H4 (cell line): ENCODE measurements at regions not wholly inside any gene's neighbourhood (a gene's known extent, or its start where the extent isn't known, plus 50 kb on each side); places are given as distances from the start of the nearest gene placed in this dataset.
A peak's percentile ranks its signal among the peaks of the same experiment; 100 is the strongest.
"Not testable (repeated sequence)": the region's sequence is repeated elsewhere in the genome, so short reads cannot be mapped to it uniquely, and the experiment has no call there.

ENCODE experiments used
- DNase-seq: peaks from one replicate; pipeline ENCODE4 v3.0.0-alpha.2; 2015; ENCODE audit warnings: low spot score

DNA sequence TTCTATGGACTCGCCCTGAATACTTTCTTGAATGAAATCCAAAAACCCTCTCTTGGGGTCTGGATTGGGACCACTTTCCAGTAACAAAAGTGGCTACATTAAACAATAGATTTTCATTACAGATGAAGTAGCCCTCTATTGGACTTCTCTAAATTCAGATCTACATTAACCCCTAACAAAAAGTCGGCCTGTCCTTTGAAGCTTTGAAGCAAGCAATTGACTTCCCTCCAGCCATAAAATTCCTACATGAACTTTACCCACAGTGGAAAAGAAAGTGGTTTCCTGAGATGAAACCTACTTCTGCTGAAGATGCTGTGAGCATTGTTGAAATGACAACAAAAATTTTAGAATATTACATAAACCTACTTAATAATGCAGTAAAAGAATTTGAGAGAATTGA lies 967.1 kb upstream of the ROBO1 start:
- DNase-seq: no peak

DNA sequence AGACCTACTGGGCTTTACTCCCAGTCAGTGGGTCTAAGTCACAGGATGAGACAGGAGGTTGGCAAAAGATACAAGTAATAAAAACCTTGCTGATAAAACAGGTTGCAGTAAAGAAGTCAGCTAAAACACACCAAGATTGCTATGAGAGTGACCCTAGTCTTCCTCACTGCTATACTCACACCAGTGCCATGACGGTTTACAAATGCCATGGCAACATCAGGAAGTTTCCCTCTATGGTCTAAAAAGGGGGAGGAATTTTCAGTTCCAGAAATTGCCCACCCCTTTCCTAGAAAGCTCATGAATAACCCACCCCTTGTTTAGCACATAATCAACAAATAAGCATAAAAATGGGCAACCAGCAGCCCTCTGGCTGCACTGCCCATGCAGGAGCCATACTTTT lies 966.7 kb upstream of the ROBO1 start:
- no peak for DNase-seq

DNA sequence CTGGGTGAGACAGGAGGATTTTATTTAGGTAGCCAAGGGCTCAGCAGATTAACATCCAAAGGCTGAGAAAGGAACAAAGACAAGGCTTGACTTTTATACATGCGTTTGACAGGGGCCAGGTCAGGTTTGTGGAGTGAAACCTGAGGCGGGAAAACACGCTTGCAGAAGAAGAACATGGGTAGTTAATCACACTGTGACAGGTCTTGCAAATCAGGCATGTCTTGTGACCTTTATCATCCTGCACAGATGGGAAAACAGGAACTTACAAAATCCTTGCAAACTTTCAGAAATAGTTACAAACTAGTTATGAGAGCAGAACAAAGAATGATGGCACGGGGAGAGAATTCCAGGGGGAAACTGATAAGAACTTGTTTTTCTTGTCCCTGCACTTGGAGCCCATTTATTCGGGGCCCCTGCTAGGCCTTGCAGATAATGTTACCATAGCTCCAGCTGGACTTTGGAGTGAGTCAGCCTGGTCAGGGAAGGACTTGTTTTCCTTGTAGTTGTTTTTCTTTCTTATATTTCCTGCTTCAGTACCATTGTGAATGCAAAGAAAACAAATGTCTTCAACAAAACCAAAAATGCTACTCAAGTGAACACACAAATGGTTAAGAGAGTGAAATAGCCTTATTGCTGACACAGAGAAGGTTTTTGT lies 965.9 kb upstream of the ROBO1 start:
- peak; percentile 33 for DNase-seq

DNA sequence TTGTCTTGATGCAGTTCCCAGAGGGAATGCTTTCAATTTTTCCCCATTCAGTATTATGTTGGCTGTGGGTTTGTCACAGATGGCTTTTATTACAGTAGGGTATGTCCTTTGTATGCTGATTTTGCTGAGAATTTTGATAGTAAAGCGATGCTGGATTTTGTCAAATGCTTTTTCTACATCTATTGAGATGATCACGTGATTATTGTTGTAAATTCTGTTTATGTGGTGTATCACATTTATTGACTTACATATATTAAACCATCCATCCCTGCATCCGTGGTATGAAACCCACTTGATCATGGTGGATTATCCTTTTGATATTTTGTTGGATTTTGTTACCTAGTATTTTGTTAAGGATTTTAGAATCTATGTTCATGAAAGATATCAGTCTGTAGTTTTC lies 959.8 kb upstream of the ROBO1 start:
- DNase-seq: not testable (repeated sequence)

DNA sequence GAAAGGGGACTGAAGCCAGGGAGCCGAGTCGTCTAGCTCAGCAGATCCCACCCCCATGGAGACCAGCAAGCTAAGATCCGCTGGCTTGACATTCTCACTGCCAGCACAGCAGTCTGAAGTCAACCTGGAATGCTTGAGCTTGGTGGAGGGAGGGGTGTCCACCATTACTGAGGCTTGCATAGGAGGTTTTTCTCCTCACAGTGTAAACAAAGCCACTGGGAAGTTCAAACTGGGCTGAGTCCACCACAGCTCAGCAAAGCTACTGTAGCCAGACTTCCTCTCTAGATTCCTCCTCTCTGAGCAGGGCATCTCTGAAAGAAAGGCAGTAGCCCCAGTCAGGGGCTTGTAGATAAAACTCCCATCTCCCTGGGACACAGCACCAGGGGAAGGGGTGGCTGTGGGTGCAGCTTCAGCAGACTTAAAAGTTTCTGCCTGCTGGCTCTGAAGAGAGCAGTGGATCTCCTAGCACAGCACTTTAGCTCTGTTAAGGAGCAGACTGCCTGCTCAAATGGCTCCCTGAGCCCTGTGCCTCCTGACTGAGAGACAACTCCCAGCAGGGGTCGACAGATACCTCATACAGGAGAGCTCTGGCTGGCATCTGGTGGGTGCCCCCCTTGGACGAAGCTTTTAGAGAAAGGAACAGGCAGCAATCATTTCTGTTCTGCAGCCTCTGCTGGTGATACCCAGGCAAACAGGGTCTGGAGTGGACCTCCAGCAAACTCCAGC lies 942.0 kb upstream of the ROBO1 start:
- DNase-seq: not testable (repeated sequence)

GRCh38 chr3:80705290-80705689 lies 937.5 kb upstream of the ROBO1 start:
- no peak for DNase-seq

GRCh38 chr3:80701349-80701748 lies 933.6 kb upstream of the ROBO1 start:
- no peak for DNase-seq

GRCh38 chr3:80697291-80697690 lies 929.5 kb upstream of the ROBO1 start:
- no peak for DNase-seq

DNA sequence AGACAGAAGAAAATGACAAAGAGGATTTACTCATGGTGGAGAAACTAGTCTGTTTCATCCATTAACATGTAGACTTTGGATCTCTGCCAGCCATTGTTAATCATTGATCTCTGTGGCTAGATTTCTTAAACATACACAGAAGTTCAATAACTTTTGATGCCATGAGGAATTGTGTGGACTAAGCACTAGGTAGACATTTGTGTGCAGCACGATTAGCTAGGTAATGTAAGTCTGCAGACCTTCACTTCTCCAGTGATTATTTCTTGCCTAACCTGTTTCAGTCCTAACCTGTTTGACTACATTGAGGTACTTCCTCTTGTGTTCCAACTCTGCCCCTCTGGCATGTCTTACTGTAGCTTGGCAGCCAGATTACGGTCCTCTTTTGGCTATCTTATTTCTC lies 928.5 kb upstream of the ROBO1 start:
- DNase-seq: no peak

GRCh38 chr3:80688814-80689213 lies 921.0 kb upstream of the ROBO1 start:
- peak; percentile 2 for DNase-seq

GRCh38 chr3:80682951-80683350 lies 915.2 kb upstream of the ROBO1 start:
- no peak for DNase-seq

DNA sequence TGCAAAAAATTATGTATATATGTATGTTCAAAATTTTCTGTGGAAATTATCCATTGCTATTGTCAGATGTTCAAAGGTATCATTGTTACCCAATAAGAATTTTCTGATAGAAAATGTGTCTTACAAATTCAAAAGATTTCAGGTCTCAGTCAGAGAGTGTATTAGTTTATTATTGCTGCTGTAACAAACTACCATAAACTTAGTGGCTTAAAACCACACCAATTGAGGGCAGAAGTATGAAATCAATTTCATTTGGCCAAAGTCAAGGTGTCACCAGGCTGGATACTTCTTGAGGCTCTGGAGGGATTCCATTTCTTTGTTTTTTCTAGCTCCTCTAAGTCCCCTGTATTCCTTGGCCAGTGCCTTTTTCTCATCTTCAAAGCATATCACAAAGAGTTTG lies 914.4 kb upstream of the ROBO1 start:
- no peak for DNase-seq

- DNase-seq: peak; percentile 23
Observed at GRCh38 chr3:80677796-80678195, 910.0 kb upstream of the ROBO1 start.

DNA sequence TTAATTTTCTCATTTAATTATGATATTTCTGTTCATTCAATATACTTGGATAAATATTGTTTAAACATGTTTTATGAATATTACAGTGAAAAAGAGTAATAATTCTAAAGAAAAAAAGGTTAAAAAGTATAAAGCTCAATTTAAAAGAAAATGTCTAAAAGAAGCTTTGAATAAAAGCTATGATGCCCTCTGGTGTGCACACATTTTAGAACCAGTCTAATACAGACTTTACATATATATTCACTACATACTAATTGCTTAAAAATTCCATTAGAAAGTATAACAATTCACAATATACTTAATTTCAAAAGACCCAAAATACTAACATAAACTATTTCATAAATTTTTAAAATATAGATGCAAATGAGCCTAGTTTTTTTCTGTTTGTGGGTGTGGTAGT lies 909.1 kb upstream of the ROBO1 start:
- no peak for DNase-seq

DNA sequence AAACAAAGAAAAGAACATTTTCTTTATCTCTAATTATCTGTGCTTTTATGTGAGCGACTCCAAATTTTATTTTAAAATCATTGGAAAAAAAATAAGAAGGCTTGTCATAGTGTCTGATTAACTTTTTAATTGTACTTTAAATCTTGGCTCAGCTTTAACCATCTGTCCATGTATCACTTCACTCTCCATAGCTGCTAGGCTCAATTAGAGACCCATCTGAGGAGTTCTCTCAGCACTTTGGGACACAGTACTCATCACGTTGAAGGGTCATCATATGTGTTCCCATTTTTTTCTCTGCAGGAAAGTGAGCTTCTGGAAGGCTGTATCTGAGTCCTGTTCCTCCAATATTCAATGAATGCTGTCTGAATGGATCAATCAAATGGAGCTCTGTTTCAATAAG lies 908.5 kb upstream of the ROBO1 start:
- DNase-seq: no peak

DNA sequence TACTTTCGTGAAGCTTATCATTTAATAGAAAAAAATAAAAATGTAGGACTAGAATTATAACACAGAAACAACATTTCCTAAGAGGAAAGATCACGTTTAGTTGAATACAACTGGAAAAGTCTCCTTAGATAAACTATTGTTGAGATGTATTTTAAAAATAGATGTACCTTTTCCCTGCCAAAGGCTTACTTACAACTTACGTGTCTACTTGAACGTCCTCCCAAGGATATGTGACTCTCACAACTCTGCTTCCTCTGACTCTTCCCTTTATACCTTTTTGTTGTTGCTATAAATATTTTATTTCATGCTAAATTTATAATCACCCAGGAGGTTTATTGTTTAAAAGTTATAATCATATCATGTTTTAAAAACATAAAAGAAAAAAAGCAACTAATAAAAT lies 908.0 kb upstream of the ROBO1 start:
- DNase-seq: no peak

DNA sequence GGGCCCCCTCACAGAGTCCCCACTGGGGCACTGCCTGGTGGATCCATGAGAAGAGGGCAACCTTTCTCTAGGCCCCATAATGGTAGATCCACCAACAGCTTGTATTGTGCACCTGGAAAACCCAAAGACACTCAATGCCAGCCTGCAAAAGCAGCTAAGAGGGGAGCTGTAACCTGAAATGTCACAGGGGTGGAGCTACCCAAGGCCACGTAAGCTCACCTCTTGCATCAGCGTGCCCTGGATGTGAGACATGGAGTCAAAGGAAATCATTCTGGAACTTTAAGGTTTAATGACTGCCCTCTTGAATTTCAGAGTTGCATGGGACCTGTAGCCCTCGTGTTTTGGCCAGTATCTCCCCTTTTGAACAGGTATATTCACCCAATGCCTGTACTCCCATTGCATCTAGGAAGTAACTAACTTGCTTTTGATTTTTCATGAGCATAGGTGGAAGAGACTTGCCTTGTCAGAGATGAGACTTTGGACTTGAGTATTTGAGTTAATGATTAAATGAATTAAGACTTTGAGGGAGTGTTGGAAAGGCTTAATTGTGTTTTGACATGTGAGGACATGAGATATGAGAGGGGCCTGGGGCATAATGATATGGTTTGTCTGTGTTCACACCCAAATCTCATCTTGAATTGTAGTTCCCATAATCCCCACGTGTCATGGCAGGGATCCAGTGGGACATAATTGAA lies 900.9 kb upstream of the ROBO1 start:
- no peak for DNase-seq

DNA sequence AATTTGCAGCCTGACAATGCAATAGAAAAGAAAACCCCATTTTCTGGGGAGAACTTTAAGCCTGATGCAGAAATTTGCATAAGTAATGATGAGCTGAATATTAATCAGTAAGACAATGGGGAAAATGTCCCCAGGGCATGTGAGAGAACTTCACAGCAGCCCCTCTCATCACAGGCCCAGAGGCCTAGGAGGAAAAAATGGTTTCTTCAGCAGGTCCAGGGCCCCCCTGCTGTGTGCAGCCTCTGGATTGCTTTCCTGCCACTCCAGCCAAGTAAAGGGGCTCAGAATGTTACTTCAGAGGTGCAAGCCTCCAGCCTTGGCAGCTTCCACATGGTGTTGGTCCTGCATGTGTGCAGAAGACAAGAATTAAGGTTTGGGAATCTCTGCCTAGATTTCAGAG lies 900.3 kb upstream of the ROBO1 start:
- no peak for DNase-seq

DNA sequence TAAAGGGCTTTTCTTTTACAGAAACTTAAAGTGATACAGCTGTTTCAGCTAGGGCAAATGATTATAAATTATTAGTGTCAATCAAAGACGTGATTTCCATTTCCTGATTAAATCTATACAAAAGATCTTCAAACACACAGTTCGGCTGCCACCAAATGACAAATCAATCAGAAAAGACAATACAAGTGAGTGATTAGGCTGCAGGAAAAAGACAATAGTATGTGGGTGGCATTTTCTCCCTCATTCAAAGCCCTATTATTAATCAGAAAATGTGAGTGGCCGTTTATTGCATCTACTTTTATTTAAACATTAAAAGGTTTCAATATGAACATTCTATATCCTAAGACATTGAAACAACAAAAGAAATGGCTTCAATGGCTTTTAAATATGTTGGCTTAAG lies 895.6 kb upstream of the ROBO1 start:
- no peak for DNase-seq

DNA sequence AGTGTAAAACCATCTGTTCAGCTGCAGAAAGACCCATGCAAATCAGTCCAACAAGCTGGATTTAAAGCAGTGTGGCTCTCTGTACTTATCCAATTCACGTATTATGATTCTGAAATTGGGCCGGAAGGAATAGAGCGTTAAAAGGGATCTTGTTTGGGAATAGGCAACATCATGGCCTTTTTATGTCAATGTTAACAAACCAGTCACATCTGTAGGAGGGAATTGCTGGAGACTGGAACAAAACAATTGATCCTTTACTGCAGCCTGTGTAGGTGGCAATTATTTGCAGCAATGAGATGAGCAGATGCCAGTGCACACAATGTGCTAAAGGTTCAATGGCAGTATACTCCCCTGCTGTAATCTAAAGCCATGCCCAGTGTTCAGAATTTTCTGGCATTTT lies 887.4 kb upstream of the ROBO1 start:
- no peak for DNase-seq

GRCh38 chr3:80649170-80649569 lies 881.4 kb upstream of the ROBO1 start:
- DNase-seq: no peak

- DNase-seq: no peak
Observed at GRCh38 chr3:80643421-80643820, 875.6 kb upstream of the ROBO1 start.
